ENCODE measurements at regions not wholly inside any gene's neighbourhood (a gene's known extent, or its start where the extent isn't known, plus 50 kb on each side); places are given as distances from the start of the nearest gene placed in this dataset.

DNA sequence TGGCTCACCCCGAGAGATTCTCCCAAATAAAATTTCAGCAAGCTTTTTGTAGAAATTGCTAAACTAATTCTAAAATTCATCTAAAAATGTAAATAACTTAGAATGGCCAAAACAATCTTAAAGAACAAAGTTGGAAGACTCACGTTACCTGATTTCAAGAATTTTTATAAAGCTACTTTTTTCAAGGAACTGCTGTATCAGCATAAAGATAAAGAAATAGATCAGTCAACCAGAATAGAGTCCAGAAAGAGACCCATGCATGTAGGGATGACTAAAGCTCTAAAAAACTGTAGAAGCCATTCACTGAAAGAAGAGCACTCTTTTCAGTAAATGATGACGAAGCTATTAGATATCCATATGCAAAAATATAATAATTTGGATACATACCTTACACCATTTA lies 652.1 kb downstream of the TBC1D32 start:
- no peak overlapping the region for H3K27ac Mint-ChIP-seq
- DNase-seq: no peak
- no peak overlapping the region for H3K4me3 Mint-ChIP-seq
- no peaks in the 10 kb centered on the region for H3K27me3 Mint-ChIP-seq
- no peaks in the 10 kb centered on the region for H3K36me3 Mint-ChIP-seq (ENCODE audit: low read depth)
- no peaks in the 10 kb centered on the region for H3K9me3 Mint-ChIP-seq
- no peaks in the 10 kb centered on the region for H3K4me1 Mint-ChIP-seq (ENCODE audit: low read depth)

DNA sequence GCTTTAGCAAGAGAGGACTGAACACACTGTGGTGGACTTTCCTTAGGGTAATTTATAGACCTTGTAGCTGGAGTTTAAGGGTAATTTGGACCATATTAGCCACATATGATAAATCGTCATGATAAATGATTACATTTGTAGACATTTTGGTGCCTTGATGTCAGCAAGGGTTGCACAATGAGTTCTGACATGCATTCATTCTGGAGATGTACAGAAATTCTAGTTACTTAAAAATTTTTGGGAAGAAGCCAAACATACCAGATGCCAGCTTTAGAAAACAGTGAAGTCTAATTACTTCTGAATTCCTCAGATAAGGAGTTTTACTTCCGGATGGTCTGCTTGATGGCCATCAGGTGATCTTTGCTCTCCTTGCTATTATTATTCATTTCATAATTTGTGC lies 653.1 kb downstream of the TBC1D32 start:
- H3K4me3 Mint-ChIP-seq: no peak overlapping the region
- H3K4me1 Mint-ChIP-seq (ENCODE audit: low read depth): no peaks in the 10 kb centered on the region
- peaks cover 3% of the 10 kb centered on the region for H3K9me3 Mint-ChIP-seq
- no peaks in the 10 kb centered on the region for H3K36me3 Mint-ChIP-seq (ENCODE audit: low read depth)
- H3K27ac Mint-ChIP-seq: no peak overlapping the region
- DNase-seq: no peak
- H3K27me3 Mint-ChIP-seq: no peaks in the 10 kb centered on the region

DNA sequence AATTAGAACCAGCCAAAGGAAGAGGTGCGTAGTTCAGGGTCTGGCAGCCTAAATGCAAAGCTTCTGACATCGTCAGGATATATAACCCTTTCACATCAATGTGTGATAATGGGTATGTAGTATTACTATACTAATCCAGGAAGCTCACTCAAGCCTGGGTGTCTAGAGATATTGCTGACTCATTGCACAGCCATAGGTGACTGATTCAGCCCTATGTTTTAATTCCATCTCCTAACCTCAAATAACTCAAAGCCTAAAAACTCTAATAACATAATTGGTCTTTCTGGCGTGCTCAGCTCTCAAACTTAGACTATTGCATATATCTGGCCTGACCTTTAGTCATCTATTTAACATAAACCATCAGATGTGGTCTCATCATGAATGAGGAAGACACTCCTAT lies 658.4 kb downstream of the TBC1D32 start:
- no peak overlapping the region for H3K27ac Mint-ChIP-seq
- no peak overlapping the region for H3K4me3 Mint-ChIP-seq
- H3K36me3 Mint-ChIP-seq (ENCODE audit: low read depth): no peaks in the 10 kb centered on the region
- peaks cover 3% of the 10 kb centered on the region for H3K9me3 Mint-ChIP-seq
- no peaks in the 10 kb centered on the region for H3K4me1 Mint-ChIP-seq (ENCODE audit: low read depth)
- DNase-seq: no peak
- no peaks in the 10 kb centered on the region for H3K27me3 Mint-ChIP-seq

DNA sequence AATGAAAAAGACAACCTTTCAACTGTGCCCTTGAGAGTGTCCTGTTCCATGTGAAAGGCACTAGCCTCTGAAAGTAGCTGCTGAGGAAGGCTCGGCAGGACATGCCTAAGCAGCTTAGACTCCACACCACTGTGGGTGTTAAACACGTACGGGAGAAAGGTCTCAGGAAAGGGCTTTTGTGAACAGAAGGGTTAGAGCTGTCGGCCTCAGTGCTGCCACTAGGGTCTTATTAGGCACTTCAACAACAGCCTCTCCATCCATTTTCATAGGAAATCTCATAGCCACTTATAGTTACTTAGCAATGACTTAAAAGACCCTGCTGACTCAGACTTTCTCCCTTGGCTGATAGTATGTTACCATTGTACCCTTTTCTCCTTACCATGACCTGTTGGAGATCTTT lies 662.8 kb downstream of the TBC1D32 start:
- Mint-ChIP-seq H3K4me3 (no peak overlapping the region), H3K9me3 (peaks cover 7% of the 10 kb centered on the region), H3K27ac (no peak overlapping the region), H3K36me3 (ENCODE audit: low read depth) (no peaks in the 10 kb centered on the region), H3K4me1 (ENCODE audit: low read depth) (no peaks in the 10 kb centered on the region), H3K27me3 (no peaks in the 10 kb centered on the region)
- no peak for DNase-seq

DNA sequence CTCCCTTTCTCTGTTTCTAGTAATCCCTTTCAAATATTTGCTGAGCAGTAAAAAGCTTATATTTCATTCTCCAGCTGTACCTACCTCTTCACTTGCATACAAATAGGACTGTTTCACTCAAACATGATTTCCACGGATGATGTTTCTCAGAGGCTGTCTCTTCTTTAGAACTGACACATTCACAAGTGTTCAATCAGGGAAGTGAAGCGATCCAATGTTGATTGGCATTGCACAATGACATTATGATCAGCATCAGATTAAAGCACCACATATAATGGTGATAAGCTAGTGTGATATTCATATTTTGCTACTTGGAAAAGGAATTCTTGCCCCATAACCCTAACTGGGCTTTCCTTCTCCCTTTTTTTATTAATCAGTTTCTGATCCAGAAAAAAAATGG lies 681.8 kb downstream of the TBC1D32 start:
- no peaks in the 10 kb centered on the region for H3K36me3 Mint-ChIP-seq (ENCODE audit: low read depth)
- H3K4me1 Mint-ChIP-seq (ENCODE audit: low read depth): no peaks in the 10 kb centered on the region
- H3K27ac Mint-ChIP-seq: no peak overlapping the region
- DNase-seq: no peak
- no peaks in the 10 kb centered on the region for H3K27me3 Mint-ChIP-seq
- H3K4me3 Mint-ChIP-seq: no peak overlapping the region
- H3K9me3 Mint-ChIP-seq: peaks cover 3% of the 10 kb centered on the region

DNA sequence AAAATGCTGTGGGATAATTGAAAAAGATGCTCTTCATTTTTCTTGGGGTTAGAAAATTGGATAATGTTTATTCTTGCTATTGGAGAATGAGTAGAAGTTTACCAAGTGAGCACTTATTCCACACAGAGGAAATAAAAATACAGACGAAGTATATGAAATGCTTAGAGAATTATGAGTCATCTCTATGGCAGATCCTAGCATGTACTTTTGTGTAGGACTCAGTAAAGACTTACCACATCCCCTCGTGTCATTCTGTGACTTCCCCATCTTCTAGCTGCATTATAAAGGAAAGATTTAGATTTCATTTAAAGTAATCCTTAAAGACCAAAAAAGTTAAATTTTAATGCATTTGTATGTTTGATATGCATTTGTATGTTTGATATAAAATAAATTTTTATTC lies 685.6 kb downstream of the TBC1D32 start:
- H3K4me3 Mint-ChIP-seq: no peak overlapping the region
- H3K9me3 Mint-ChIP-seq: peaks cover 3% of the 10 kb centered on the region
- H3K27ac Mint-ChIP-seq: no peak overlapping the region
- no peak for DNase-seq
- H3K4me1 Mint-ChIP-seq (ENCODE audit: low read depth): no peaks in the 10 kb centered on the region
- H3K36me3 Mint-ChIP-seq (ENCODE audit: low read depth): no peaks in the 10 kb centered on the region
- no peaks in the 10 kb centered on the region for H3K27me3 Mint-ChIP-seq

DNA sequence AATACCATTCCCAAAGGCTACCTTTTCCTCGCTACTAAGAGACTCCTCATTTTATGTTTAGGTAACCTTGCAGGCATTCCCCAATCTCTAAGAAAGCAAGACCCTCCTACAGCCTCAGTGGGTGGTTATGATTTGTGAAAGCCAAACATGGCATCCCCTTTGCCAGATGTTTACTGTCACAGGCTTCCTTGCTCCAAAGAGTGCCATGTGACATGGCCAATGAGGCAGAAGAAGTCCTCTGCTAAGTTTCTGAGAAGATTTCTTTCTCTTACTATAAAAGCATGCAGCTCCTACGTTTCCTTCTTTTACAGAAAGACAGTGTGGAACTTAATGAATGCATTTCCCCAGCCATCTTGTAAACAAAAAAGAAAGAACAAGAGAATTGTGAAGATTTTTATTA lies 688.2 kb downstream of the TBC1D32 start:
- H3K9me3 Mint-ChIP-seq: peaks cover 3% of the 10 kb centered on the region
- no peak for DNase-seq
- H3K4me3 Mint-ChIP-seq: no peak overlapping the region
- H3K4me1 Mint-ChIP-seq (ENCODE audit: low read depth): no peaks in the 10 kb centered on the region
- no peaks in the 10 kb centered on the region for H3K36me3 Mint-ChIP-seq (ENCODE audit: low read depth)
- no peak overlapping the region for H3K27ac Mint-ChIP-seq
- H3K27me3 Mint-ChIP-seq: no peaks in the 10 kb centered on the region

DNA sequence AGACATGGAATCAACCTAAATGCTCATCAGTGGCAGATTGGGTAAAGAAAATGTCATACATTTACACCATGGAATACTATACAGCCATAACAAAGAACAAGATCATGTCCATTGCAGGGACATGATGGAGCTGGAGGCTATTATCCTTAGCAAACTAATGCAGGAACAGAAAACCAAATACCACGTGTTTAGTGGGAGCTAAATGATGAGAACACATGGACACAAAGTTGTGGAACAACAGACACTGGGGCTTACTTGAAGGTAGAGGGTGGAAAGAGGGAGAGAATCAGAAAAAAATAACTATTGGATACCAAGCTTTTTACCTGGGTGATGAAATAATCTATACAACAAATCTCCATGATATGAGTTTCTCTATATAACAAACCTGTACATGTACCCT lies 701.3 kb downstream of the TBC1D32 start:
- Mint-ChIP-seq H3K27ac (no peak overlapping the region), H3K27me3 (no peaks in the 10 kb centered on the region), H3K9me3 (peaks cover 6% of the 10 kb centered on the region), H3K4me3 (no peak overlapping the region), H3K4me1 (ENCODE audit: low read depth) (no peaks in the 10 kb centered on the region), H3K36me3 (ENCODE audit: low read depth) (no peaks in the 10 kb centered on the region)
- no peak for DNase-seq

DNA sequence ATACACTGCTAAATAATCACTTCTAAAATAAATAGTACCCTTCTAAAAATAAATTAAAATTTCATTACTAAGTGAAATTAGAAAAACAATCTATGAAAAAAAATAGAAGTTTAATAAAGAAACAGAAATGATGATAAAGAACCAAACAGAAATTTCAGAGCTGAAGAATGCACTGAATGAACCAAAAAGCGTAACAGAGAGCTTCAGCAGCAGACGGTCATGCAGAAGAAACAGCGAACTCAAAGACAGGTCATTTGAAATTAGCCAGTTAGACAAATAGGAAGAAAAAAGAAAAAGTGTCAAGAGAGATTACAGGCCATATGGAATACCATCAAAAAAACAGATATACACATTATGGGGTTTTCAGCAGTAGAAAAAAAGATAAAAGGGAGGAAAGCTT lies 706.7 kb downstream of the TBC1D32 start:
- H3K4me1 Mint-ChIP-seq (ENCODE audit: low read depth): no peaks in the 10 kb centered on the region
- H3K27ac Mint-ChIP-seq: no peak overlapping the region
- H3K36me3 Mint-ChIP-seq (ENCODE audit: low read depth): no peaks in the 10 kb centered on the region
- no peak overlapping the region for H3K4me3 Mint-ChIP-seq
- H3K27me3 Mint-ChIP-seq: no peaks in the 10 kb centered on the region
- no peak for DNase-seq
- H3K9me3 Mint-ChIP-seq: peaks cover 7% of the 10 kb centered on the region

DNA sequence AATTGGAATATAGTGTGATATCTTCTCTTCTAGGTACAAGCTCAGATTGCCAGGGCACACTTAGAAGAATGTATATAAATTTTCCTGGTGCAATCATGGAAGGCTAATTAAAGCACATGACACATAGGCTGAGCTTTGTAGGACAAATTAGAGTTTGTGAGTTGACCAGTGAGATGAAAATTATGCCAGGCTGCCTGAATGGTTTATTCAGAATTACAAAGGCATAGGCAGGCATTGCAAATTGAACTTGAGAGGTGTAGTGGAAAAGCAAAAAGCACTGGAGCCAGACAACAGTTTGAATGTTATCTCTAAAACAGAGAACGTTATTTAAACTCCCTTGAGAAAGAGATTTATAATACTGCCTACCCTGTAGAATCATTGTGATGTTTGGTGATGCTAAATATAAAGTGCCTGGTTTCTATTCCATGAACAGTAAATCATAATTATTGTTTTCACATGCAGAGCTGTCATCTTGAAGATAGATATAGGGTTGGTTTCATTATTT lies 712.1 kb downstream of the TBC1D32 start:
- H3K36me3 Mint-ChIP-seq (ENCODE audit: low read depth): no peaks in the 10 kb centered on the region
- H3K27ac Mint-ChIP-seq: no peak overlapping the region
- no peak overlapping the region for H3K4me3 Mint-ChIP-seq

DNA sequence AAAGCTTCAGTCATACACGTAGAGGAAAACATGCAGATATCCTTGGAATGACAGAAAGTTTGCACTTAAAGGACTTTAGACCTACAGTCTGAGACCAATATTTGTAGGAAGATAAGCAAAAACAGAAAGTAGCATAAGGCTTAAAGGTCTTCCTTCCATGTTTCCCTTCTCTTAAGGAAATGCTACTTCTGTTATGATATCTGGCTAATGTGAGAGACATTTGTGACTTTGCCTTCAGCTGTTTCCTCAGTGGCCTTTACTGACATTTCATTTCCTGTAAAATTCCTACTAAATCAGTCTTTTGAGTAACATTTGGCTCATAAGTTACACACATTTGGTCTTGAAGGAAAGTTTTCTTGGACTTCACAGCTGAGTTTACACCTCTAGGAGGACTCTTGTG lies 713.4 kb downstream of the TBC1D32 start:
- H3K27ac Mint-ChIP-seq: no peak overlapping the region
- H3K4me1 Mint-ChIP-seq (ENCODE audit: low read depth): no peaks in the 10 kb centered on the region
- DNase-seq: no peak
- H3K4me3 Mint-ChIP-seq: no peak overlapping the region
- no peaks in the 10 kb centered on the region for H3K36me3 Mint-ChIP-seq (ENCODE audit: low read depth)
- no peaks in the 10 kb centered on the region for H3K9me3 Mint-ChIP-seq
- H3K27me3 Mint-ChIP-seq: no peaks in the 10 kb centered on the region

More for the DNA sequence above, 712.1 kb downstream of the TBC1D32 start:
- Mint-ChIP-seq H3K9me3 (peaks cover 3% of the 10 kb centered on the region), H3K4me1 (ENCODE audit: low read depth) (no peaks in the 10 kb centered on the region), H3K27me3 (no peaks in the 10 kb centered on the region)
- DNase-seq: no peak

DNA sequence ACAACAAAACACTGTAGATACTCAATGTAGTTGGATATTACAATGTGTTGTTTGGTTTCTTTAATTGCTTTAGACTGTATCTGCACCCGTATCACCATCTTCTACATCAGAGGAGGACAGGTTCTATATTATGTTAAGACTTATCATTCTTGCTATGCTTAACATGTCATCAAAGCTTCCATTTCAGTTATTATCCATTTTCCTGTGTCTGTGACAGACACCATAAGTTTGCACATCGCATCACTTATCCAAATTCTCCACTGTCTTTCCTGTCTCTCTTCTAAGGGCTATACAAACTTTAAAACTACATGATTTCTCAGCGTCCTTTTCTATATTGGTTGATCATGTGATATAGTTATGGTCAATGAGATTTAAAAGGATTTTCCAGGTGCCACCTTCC lies 719.0 kb downstream of the TBC1D32 start:
- Mint-ChIP-seq H3K27ac (no peak overlapping the region), H3K27me3 (no peaks in the 10 kb centered on the region), H3K4me3 (no peak overlapping the region), H3K36me3 (ENCODE audit: low read depth) (no peaks in the 10 kb centered on the region), H3K9me3 (no peaks in the 10 kb centered on the region), H3K4me1 (ENCODE audit: low read depth) (no peaks in the 10 kb centered on the region)
- DNase-seq: no peak

DNA sequence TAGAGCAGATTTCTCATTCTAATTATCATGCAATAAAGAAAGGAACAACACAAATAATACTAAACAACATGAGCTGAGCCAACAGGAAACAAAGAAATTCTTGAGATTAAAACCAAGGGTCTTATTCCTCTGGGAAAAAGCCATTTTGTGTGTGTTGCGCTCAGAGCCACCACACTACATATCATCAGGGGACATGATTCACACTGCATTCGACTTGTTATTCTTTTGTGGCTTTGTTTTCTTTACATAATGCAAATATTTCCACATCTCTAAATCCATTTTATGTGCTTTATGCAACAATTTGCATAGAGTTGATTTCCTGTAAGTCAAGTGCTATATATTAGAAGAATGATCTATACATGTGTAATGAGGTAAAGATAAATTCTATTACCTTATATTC lies 719.6 kb downstream of the TBC1D32 start:
- no peaks in the 10 kb centered on the region for H3K4me1 Mint-ChIP-seq (ENCODE audit: low read depth)
- H3K27me3 Mint-ChIP-seq: no peaks in the 10 kb centered on the region
- no peak overlapping the region for H3K27ac Mint-ChIP-seq
- no peaks in the 10 kb centered on the region for H3K36me3 Mint-ChIP-seq (ENCODE audit: low read depth)
- H3K9me3 Mint-ChIP-seq: no peaks in the 10 kb centered on the region
- DNase-seq: no peak
- H3K4me3 Mint-ChIP-seq: no peak overlapping the region

DNA sequence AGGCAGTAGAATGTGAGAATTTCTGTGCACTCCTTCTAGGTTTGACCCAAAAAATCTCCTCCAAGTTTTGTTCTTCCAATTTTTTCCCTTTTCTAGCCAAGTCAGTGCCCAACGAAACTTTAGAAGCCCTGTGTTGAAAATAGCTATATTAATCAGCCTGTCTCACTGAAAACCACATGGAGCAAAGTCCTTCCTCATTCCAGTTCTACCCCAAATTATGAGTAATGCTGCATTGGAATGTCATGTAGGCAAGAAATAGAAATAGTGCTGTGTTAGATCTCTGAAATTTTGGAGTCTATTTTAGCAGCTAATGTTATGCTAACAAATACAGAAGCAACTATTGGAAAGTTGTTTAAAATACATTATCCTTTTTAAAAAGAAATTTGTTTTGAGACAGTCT lies 725.5 kb downstream of the TBC1D32 start:
- no peaks in the 10 kb centered on the region for H3K9me3 Mint-ChIP-seq
- no peak for DNase-seq
- H3K4me1 Mint-ChIP-seq (ENCODE audit: low read depth): no peaks in the 10 kb centered on the region
- no peak overlapping the region for H3K4me3 Mint-ChIP-seq
- no peak overlapping the region for H3K27ac Mint-ChIP-seq
- no peaks in the 10 kb centered on the region for H3K27me3 Mint-ChIP-seq
- H3K36me3 Mint-ChIP-seq (ENCODE audit: low read depth): no peaks in the 10 kb centered on the region

DNA sequence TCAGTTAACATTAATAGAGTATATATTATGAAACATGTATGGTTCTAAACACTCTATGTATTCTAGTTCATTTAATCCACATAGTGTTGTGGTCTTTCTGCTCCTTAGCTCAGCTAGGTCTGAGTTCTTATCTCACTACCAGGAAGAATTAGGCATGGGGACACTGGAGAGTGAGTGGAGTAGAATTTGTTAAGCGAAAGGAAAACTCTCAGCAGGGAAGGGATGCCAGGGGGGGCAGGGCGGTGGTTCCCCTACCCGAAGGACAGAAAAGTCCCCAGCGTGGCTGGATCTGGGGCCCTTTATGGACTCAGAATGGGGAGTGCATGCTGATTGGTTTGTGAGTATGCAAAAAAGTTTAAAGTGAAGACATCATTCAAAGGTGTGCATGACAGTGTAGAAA lies 727.5 kb downstream of the TBC1D32 start:
- Mint-ChIP-seq H3K27ac (no peak overlapping the region), H3K36me3 (ENCODE audit: low read depth) (no peaks in the 10 kb centered on the region), H3K4me3 (no peak overlapping the region), H3K27me3 (no peaks in the 10 kb centered on the region), H3K4me1 (ENCODE audit: low read depth) (no peaks in the 10 kb centered on the region), H3K9me3 (no peaks in the 10 kb centered on the region)
- DNase-seq: no peak

DNA sequence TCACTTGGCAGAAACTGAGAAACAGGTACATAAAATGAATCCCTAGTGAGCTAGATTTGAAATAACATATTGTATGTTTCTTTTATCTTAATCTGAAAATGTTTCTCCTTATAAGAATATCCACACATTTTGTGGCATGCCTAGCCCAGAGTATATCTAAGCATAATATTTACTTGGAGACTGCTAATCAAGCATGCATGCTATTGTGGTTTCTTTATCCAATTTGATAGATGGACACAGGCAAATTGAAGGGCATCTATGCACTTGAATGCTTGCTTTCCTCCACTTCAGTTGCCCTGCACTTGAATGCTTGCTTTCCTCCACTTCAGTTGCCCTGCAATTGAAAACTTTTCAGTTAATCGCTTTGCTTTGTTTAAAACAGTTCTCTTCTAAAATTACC lies 729.8 kb downstream of the TBC1D32 start:
- no peaks in the 10 kb centered on the region for H3K36me3 Mint-ChIP-seq (ENCODE audit: low read depth)
- H3K4me1 Mint-ChIP-seq (ENCODE audit: low read depth): no peaks in the 10 kb centered on the region
- H3K4me3 Mint-ChIP-seq: no peak overlapping the region
- H3K27ac Mint-ChIP-seq: no peak overlapping the region
- no peaks in the 10 kb centered on the region for H3K9me3 Mint-ChIP-seq
- H3K27me3 Mint-ChIP-seq: no peaks in the 10 kb centered on the region
- no peak for DNase-seq
